Natural killer cell (primary cell): ENCODE measurements at regions not wholly inside any gene's neighbourhood (a gene's known extent, or its start where the extent isn't known, plus 50 kb on each side); places are given as distances from the start of the nearest gene placed in this dataset.

Experiments used
- ATAC-seq, 3 donors: fragments of 150-1000 bp in 2 of 3; fragments of 200-7000 bp in 1 of 3; cut with Tn5 transposase; 1 replicate in 1 of 3; 2 replicates in 2 of 3; pipeline ENCODE4 v1.10.0; 2021; ENCODE audit warnings: mild to moderate bottlenecking in 2 of 3, moderate library complexity in 2 of 3
- DNase-seq, 2 donors: peaks; one replicate each; pipeline versions ENCODE4 v3.0.0 to v3.0.0-alpha.2; 2013 to 2021; ENCODE audit warnings: mixed read lengths in 1 of 2
- H3K27ac ChIP-seq: one replicate; pipeline ENCODE4 v1.5.1; 2013; ENCODE audit warnings: mild to moderate bottlenecking, low read length
- H3K27me3 ChIP-seq: one replicate; pipeline ENCODE4 v1.6.1; 2013; ENCODE audit warnings: low read length; ENCODE audit not compliant: control insufficient read depth, insufficient read depth
- H3K36me3 ChIP-seq: one replicate; pipeline ENCODE4 v1.6.1; 2013; ENCODE audit warnings: low read length; ENCODE audit not compliant: control insufficient read depth, insufficient read depth
- H3K4me1 ChIP-seq: one replicate; pipeline ENCODE4 v1.6.1; 2013; ENCODE audit warnings: low read length; ENCODE audit not compliant: control insufficient read depth, insufficient read depth
- H3K4me3 ChIP-seq: one replicate; pipeline ENCODE4 v1.5.1; 2013; ENCODE audit warnings: low read length
- H3K9me3 ChIP-seq: one replicate; pipeline ENCODE4 v1.6.1; 2013; ENCODE audit warnings: low read length; ENCODE audit not compliant: control insufficient read depth, insufficient read depth
- H3K27ac Mint-ChIP-seq, 2 donors: one replicate each; pipeline ENCODE4 v1.8.0; 2022; ENCODE audit warnings: mild to moderate bottlenecking in 2 of 2, mixed read lengths in 2 of 2, moderate library complexity in 1 of 2
- H3K27me3 Mint-ChIP-seq, 2 donors: one replicate each; pipeline ENCODE4 v1.8.0; 2022; ENCODE audit warnings: low read depth in 2 of 2, mixed read lengths in 2 of 2
- H3K36me3 Mint-ChIP-seq: one replicate; pipeline ENCODE4 v1.8.0; 2022; ENCODE audit warnings: mixed read lengths
- H3K4me1 Mint-ChIP-seq, 2 donors: one replicate each; pipeline ENCODE4 v1.8.0; 2022; ENCODE audit warnings: mixed read lengths in 2 of 2
- H3K4me3 Mint-ChIP-seq: one replicate; pipeline ENCODE4 v1.8.0; 2022; ENCODE audit warnings: mild to moderate bottlenecking, moderate library complexity, mixed read lengths
- H3K9me3 Mint-ChIP-seq, 2 donors: one replicate each; pipeline ENCODE4 v1.8.0; 2022; ENCODE audit warnings: mixed read lengths in 2 of 2
- CTCF ChIP-seq: fragments of 200-600 bp; IDR thresholded peaks from one replicate; pipeline ENCODE4 v1.8.0; 2022; ENCODE audit warnings: antibody characterized with exemption
- WGBS: methylation state at CpG from one replicate; pipeline ENCODE4 v1.1.7; 2013; ENCODE audit warnings: missing lambda C conversion rate; ENCODE audit not compliant: insufficient coverage; 5-methylcytosine and 5-hydroxymethylcytosine counted together
- intact Hi-C: fragments of 100-400 bp; cut with micrococcal nuclease; formaldehyde crosslinking; loops from one replicate; pipeline ENCODE4 v1.14.2; 2022

DNA sequence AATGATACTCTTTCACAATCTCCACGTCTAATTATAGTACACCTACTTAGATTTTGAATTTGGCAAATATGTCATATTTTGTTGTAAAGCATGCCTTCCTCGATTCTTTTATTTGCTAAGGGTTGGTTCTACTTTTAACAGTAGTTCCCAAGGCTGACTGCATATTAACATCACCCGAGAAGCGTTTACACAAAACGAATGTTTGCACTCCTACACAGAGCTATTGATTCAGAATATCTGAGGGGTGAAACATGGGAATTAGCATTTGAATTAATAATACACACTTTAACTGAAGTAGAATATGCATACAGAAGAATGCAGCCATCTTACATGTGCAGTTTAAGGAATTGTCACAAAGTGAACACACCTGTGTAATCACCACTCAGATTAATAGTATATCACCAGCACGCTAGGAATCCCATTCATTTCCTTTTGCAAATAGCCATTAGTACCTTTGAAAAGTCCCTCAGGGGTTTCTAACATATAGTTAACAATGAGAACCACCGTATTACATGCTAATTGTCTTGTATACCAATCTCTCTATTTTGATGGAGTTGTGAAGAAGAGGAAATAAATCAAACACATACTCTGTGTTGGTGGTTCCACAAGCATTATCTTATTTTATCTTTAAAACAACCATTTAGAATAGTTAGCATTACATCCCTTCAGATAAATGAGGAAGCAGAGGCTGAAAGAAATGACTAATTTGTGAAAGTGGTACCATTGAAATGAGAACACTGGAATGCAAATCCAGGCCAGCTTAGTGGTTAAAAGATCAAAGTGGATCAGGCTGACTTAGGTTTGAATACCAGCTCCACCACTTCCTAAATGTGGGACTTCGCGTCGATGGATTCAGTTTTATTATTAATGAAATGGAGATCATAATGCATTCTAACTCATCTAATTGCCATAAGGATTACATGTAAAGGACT is 317.6 kb downstream of the HDGFL1 start:
- Histone ChIP-seq H3K9me3 (no peaks in the 10 kb centered on the region), H3K27me3 (no peaks in the 10 kb centered on the region), H3K27ac (no peak overlapping the region), H3K4me3 (no peak overlapping the region), H3K36me3 (no peaks in the 10 kb centered on the region), H3K4me1 (no peaks in the 10 kb centered on the region)
- DNase-seq: no peak
- intact Hi-C loops: no loop called here
- ATAC-seq: no peak
- no peak for TF ChIP-seq CTCF
- H3K27me3 Mint-ChIP-seq: no peaks in the 10 kb centered on the region
- H3K4me1 Mint-ChIP-seq: peaks cover 0 to 4% of the 10 kb centered on the region in 2 donors
- no peak overlapping the region for H3K27ac Mint-ChIP-seq
- no peaks in the 10 kb centered on the region for H3K36me3 Mint-ChIP-seq
- H3K4me3 Mint-ChIP-seq: no peak overlapping the region
- whole genome bisulfite sequencing: 88% methylated on average over 5 of the region's 10 CpGs
- H3K9me3 Mint-ChIP-seq: peaks cover 3 to 8% of the 10 kb centered on the region in 2 donors

GRCh38 chr6:22888163-22888752 is 318.9 kb downstream of the HDGFL1 start:
- H3K36me3 ChIP-seq: no peaks in the 10 kb centered on the region
- H3K9me3 ChIP-seq: no peaks in the 10 kb centered on the region
- H3K4me3 ChIP-seq: no peak overlapping the region
- no peak for TF ChIP-seq CTCF
- ATAC-seq (no peak), DNase-seq (no peak)
- H3K27ac ChIP-seq: no peak overlapping the region
- Mint-ChIP-seq H3K4me1 (no peaks in the 10 kb centered on the region), H3K36me3 (no peaks in the 10 kb centered on the region), H3K27ac (no peak overlapping the region), H3K9me3 (peaks cover 3 to 8% of the 10 kb centered on the region in 2 donors), H3K4me3 (no peak overlapping the region), H3K27me3 (no peaks in the 10 kb centered on the region)
- intact Hi-C loops: no loop called here
- H3K27me3 ChIP-seq: no peaks in the 10 kb centered on the region
- WGBS: 89% methylated on average over 3 of the region's 3 CpGs
- no peaks in the 10 kb centered on the region for H3K4me1 ChIP-seq

GRCh38 chr6:22891934-22892333 is 322.6 kb downstream of the HDGFL1 start:
- Mint-ChIP-seq H3K36me3 (no peaks in the 10 kb centered on the region), H3K27me3 (no peaks in the 10 kb centered on the region), H3K4me3 (no peak overlapping the region), H3K27ac (no peak overlapping the region), H3K4me1 (no peaks in the 10 kb centered on the region), H3K9me3 (peaks cover 2 to 3% of the 10 kb centered on the region in 2 donors)
- no peaks in the 10 kb centered on the region for H3K27me3 ChIP-seq
- no peaks in the 10 kb centered on the region for H3K9me3 ChIP-seq
- no peak for TF ChIP-seq CTCF
- H3K4me3 ChIP-seq: no peak overlapping the region
- no peak for ATAC-seq
- intact Hi-C loops: no loop called here
- H3K4me1 ChIP-seq: no peaks in the 10 kb centered on the region
- no peak overlapping the region for H3K27ac ChIP-seq
- H3K36me3 ChIP-seq: no peaks in the 10 kb centered on the region
- DNase-seq: no peak
- WGBS: 87% methylated on average over 4 of the region's 4 CpGs
